Stimulated activated CD4-positive, alpha-beta T cell treated with anti-CD3 and anti-CD28 coated beads, Interleukin-15, amount 100 ng/mL, for 1 hour (primary cell): ENCODE measurements at regions not wholly inside any gene's neighbourhood (a gene's known extent, or its start where the extent isn't known, plus 50 kb on each side); places are given as distances from the start of the nearest gene placed in this dataset.
"Not testable (repeated sequence)": the region's sequence is repeated elsewhere in the genome, so short reads cannot be mapped to it uniquely, and the experiment has no call there.

ENCODE experiments used
- DNase-seq, 2 donors: peaks; one replicate each; pipeline ENCODE4 v3.0.0-alpha.2; 2020; ENCODE audit warnings: low read depth in 1 of 2, low spot score in 1 of 2

GRCh38 chr1:67482733-67483482 lies 52.7 kb upstream of the SERBP1 start:
- no peak for DNase-seq

- DNase-seq = no peak
Measured at GRCh38 chr1:67484492-67484891, 54.3 kb upstream of the SERBP1 start.

GRCh38 chr1:67485046-67485811 lies 55.0 kb upstream of the SERBP1 start:
- no peak for DNase-seq

- DNase-seq = no peak
Measured at GRCh38 chr1:67489643-67490042, 59.4 kb upstream of the SERBP1 start.

GRCh38 chr1:67491280-67491679 lies 61.1 kb upstream of the SERBP1 start:
- DNase-seq = no peak

GRCh38 chr1:67493148-67493547 lies 62.9 kb upstream of the SERBP1 start:
- DNase-seq = no peak

- DNase-seq = no peak
Measured at GRCh38 chr1:67495327-67495726, 65.1 kb upstream of the SERBP1 start.

- no peak for DNase-seq
Measured at GRCh38 chr1:67496329-67496728, 66.1 kb upstream of the SERBP1 start.

GRCh38 chr1:67500413-67500959 lies 70.3 kb upstream of the SERBP1 start:
- peak; percentile 63 to 79 for DNase-seq

- DNase-seq = no peak
Measured at GRCh38 chr1:67503974-67504373, 73.8 kb upstream of the SERBP1 start.

- not testable (repeated sequence) for DNase-seq
Measured at GRCh38 chr1:67513392-67514294, 83.4 kb upstream of the SERBP1 start.

- DNase-seq = no peak
Measured at GRCh38 chr1:67514300-67514699, 84.1 kb upstream of the SERBP1 start.

- DNase-seq = no peak
Measured at GRCh38 chr1:67514786-67515185, 84.6 kb upstream of the SERBP1 start.

- DNase-seq = no peak
Measured at GRCh38 chr1:67515324-67516080, 85.3 kb upstream of the SERBP1 start.

- DNase-seq = no peak
Measured at GRCh38 chr1:67517046-67517445, 86.8 kb upstream of the SERBP1 start.

GRCh38 chr1:67522001-67522441 lies 91.8 kb upstream of the SERBP1 start:
- DNase-seq = no peak

GRCh38 chr1:67522793-67523192 lies 92.6 kb upstream of the SERBP1 start:
- DNase-seq = no peak

GRCh38 chr1:67524143-67525052 lies 94.2 kb upstream of the SERBP1 start:
- no peak for DNase-seq

GRCh38 chr1:67525053-67525760 lies 95.0 kb upstream of the SERBP1 start:
- no peak for DNase-seq
